Nephron progenitor cell (in vitro differentiated cells): ENCODE measurements at regions not wholly inside any gene's neighbourhood (a gene's known extent, or its start where the extent isn't known, plus 50 kb on each side); places are given as distances from the start of the nearest gene placed in this dataset.

Experiments used
- DNase-seq: peaks from one replicate; pipeline ENCODE4 v3.0.0; 2021
- H3K27ac Mint-ChIP-seq: 2 replicates; pipeline ENCODE4 v1.8.0; 2021; ENCODE audit warnings: mild to moderate bottlenecking, moderate library complexity, mixed read lengths
- H3K27me3 Mint-ChIP-seq: 2 replicates; pipeline ENCODE4 v1.8.0; 2021; ENCODE audit warnings: mild to moderate bottlenecking, low read depth, mixed read lengths; ENCODE audit not compliant: poor library complexity
- H3K36me3 Mint-ChIP-seq: 2 replicates; pipeline ENCODE4 v1.8.0; 2021; ENCODE audit warnings: low read depth, mixed read lengths
- H3K4me1 Mint-ChIP-seq: 2 replicates; pipeline ENCODE4 v1.8.0; 2021; ENCODE audit warnings: mixed read lengths
- H3K4me3 Mint-ChIP-seq: 2 replicates; pipeline ENCODE4 v1.8.0; 2021; ENCODE audit warnings: mild to moderate bottlenecking, moderate library complexity, mixed read lengths
- H3K9me3 Mint-ChIP-seq: 2 replicates; pipeline ENCODE4 v1.8.0; 2021; ENCODE audit warnings: mild to moderate bottlenecking, moderate library complexity, mixed read lengths
- TF ChIP-seq, protein P1 (sequence below): fragments of 200-600 bp; sonication (generic); IDR thresholded peaks from 2 replicates; pipeline ENCODE4 v1.5.0; 2021; ENCODE audit warnings: antibody characterized with exemption

GRCh38 chr6:24994812-24995211 is 59.1 kb upstream of the RIPOR2 start:
- H3K27ac Mint-ChIP-seq, result no peak overlapping the region
- peaks cover 5% of the 10 kb centered on the region for H3K36me3 Mint-ChIP-seq
- H3K4me1 Mint-ChIP-seq, result peaks cover 11% of the 10 kb centered on the region
- DNase-seq, result no peak
- no peak overlapping the region for H3K4me3 Mint-ChIP-seq
- peaks cover 5% of the 10 kb centered on the region for H3K27me3 Mint-ChIP-seq
- TF ChIP-seq, protein P1, sequence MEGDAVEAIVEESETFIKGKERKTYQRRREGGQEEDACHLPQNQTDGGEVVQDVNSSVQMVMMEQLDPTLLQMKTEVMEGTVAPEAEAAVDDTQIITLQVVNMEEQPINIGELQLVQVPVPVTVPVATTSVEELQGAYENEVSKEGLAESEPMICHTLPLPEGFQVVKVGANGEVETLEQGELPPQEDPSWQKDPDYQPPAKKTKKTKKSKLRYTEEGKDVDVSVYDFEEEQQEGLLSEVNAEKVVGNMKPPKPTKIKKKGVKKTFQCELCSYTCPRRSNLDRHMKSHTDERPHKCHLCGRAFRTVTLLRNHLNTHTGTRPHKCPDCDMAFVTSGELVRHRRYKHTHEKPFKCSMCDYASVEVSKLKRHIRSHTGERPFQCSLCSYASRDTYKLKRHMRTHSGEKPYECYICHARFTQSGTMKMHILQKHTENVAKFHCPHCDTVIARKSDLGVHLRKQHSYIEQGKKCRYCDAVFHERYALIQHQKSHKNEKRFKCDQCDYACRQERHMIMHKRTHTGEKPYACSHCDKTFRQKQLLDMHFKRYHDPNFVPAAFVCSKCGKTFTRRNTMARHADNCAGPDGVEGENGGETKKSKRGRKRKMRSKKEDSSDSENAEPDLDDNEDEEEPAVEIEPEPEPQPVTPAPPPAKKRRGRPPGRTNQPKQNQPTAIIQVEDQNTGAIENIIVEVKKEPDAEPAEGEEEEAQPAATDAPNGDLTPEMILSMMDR, result no peak
- peaks cover 15% of the 10 kb centered on the region for H3K9me3 Mint-ChIP-seq

GRCh38 chr6:24995270-24995669 is 59.5 kb upstream of the RIPOR2 start:
- TF ChIP-seq, protein P1, result no peak
- H3K9me3 Mint-ChIP-seq, result peaks cover 15% of the 10 kb centered on the region
- H3K4me3 Mint-ChIP-seq, result no peak overlapping the region
- no peak overlapping the region for H3K27ac Mint-ChIP-seq
- peaks cover 5% of the 10 kb centered on the region for H3K27me3 Mint-ChIP-seq
- H3K4me1 Mint-ChIP-seq, result peaks cover 11% of the 10 kb centered on the region
- DNase-seq, result no peak
- peaks cover 5% of the 10 kb centered on the region for H3K36me3 Mint-ChIP-seq

GRCh38 chr6:24996269-24996836 is 60.6 kb upstream of the RIPOR2 start:
- peaks cover 11% of the 10 kb centered on the region for H3K4me1 Mint-ChIP-seq
- H3K36me3 Mint-ChIP-seq, result peaks cover 5% of the 10 kb centered on the region
- no peak for DNase-seq
- H3K4me3 Mint-ChIP-seq, result no peak overlapping the region
- H3K27me3 Mint-ChIP-seq, result peaks cover 5% of the 10 kb centered on the region
- no peak overlapping the region for H3K27ac Mint-ChIP-seq
- H3K9me3 Mint-ChIP-seq, result peaks cover 15% of the 10 kb centered on the region
- TF ChIP-seq, protein P1, result no peak

GRCh38 chr6:24997231-24997630 is 61.5 kb upstream of the RIPOR2 start:
- peaks cover 5% of the 10 kb centered on the region for H3K27me3 Mint-ChIP-seq
- H3K36me3 Mint-ChIP-seq, result peaks cover 1% of the 10 kb centered on the region
- H3K4me3 Mint-ChIP-seq, result no peak overlapping the region
- DNase-seq, result no peak
- TF ChIP-seq, protein P1, result no peak
- H3K4me1 Mint-ChIP-seq, result peaks cover 11% of the 10 kb centered on the region
- H3K27ac Mint-ChIP-seq, result no peak overlapping the region
- peaks cover 11% of the 10 kb centered on the region for H3K9me3 Mint-ChIP-seq

DNA sequence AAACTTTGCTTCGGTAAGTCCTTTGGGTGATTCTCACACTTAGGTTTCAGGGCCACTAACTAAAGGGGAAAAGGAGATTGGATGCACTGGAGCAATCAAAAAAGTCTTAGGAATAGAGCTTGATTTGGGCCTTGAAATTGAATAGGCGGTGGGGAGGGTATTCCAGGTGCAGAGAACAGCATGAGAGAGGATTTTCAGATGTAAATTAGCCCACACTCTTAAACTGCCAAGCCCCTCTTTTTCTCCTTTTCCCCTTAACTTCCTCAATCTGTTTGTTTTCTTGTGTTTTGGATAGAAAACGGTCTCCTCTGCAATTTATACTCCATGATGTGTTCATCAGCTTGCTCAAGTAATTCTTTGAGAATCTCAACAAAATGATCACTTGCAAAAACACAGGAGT is 62.1 kb upstream of the RIPOR2 start:
- Mint-ChIP-seq H3K36me3 (no peaks in the 10 kb centered on the region), H3K4me3 (no peak overlapping the region), H3K27ac (no peak overlapping the region), H3K27me3 (peaks cover 5% of the 10 kb centered on the region), H3K4me1 (peaks cover 11% of the 10 kb centered on the region), H3K9me3 (peaks cover 6% of the 10 kb centered on the region)
- DNase-seq, result no peak
- TF ChIP-seq, protein P1, result no peak

DNA sequence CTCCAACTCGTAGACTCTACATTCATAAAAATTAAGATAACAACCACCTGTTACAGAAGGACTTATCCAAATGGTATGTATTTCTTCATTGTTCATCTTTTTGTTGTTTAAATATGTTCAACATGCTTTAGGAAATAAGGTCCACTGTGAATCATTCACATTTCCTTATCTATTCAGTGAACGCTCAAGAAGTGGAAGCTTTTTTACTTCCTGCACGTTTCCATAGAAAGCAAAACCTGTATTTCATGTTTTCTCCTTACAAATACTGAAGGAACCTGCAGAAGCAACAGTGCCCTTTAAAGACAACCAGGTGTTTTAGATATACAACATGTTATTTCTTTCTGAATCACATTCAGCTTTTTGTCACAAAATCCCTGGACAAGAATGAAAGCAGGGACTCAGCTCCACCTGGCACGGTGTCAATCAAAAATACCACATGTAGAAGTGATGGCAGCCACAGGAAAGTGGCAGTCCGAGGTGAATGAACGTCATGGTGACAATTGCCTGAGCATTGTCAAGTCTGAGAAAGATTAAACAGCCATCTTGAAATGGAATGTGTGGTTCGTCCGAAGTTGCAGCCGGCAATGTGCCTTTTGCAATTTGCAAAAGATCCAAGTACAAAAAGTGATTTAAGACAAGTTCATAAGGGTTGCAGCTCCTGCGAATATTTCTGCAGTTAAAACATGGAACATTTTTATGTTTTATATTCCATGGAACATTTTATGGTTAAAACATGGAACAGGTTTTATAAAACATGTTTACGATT is 66.7 kb upstream of the RIPOR2 start:
- H3K4me3 Mint-ChIP-seq, result no peak overlapping the region
- H3K4me1 Mint-ChIP-seq, result no peaks in the 10 kb centered on the region
- no peaks in the 10 kb centered on the region for H3K9me3 Mint-ChIP-seq

More for the DNA sequence above, 66.7 kb upstream of the RIPOR2 start:
- no peak for DNase-seq
- Mint-ChIP-seq H3K27me3 (no peaks in the 10 kb centered on the region), H3K27ac (no peak overlapping the region), H3K36me3 (no peaks in the 10 kb centered on the region)
- TF ChIP-seq, protein P1, result no peak
